SK-N-SH treated with all-trans-retinoic acid at 6 μM for 48 hours (cell line): ENCODE measurements at regions not wholly inside any gene's neighbourhood (a gene's known extent, or its start where the extent isn't known, plus 50 kb on each side); places are given as distances from the start of the nearest gene placed in this dataset.

Experiments
- ATAC-seq: fragments of 200-7000 bp; cut with Tn5 transposase; 3 replicates; pipeline ENCODE4 v1.9.1; 2020; ENCODE audit warnings: mild to moderate bottlenecking, moderate library complexity
- ARNTL ChIP-seq: fragments of 450-650 bp; formaldehyde crosslinking; IDR thresholded peaks from 2 replicates; pipeline ENCODE4 v1.5.0; 2020; ENCODE audit warnings: low read depth, mild to moderate bottlenecking, moderate library complexity, borderline replicate concordance
- CSDC2 ChIP-seq: fragments of 250-450 bp; sonication (Bioruptor Pico); IDR thresholded peaks from 2 replicates; pipeline ENCODE4 v1.5.0; 2020; ENCODE audit warnings: mild to moderate bottlenecking, moderate library complexity
- CSRNP3 ChIP-seq: fragments of 250-450 bp; sonication (Bioruptor Pico); IDR thresholded peaks from 2 replicates; pipeline ENCODE4 v1.5.1; 2021; ENCODE audit warnings: mild to moderate bottlenecking, moderate library complexity
- ESRRG ChIP-seq: fragments of 250-450 bp; sonication (Bioruptor Pico); IDR thresholded peaks from 2 replicates; pipeline ENCODE4 v1.6.1; 2021; ENCODE audit warnings: mild to moderate bottlenecking
- GLIS3 ChIP-seq: fragments of 250-450 bp; sonication (Bioruptor Pico); IDR thresholded peaks from 2 replicates; pipeline ENCODE4 v1.5.0; 2020; ENCODE audit warnings: mild to moderate bottlenecking, moderate library complexity
- ISL1 ChIP-seq: fragments of 250-450 bp; sonication (Bioruptor Pico); IDR thresholded peaks from 2 replicates; pipeline ENCODE4 v2.1.2; 2022; ENCODE audit warnings: mild to moderate bottlenecking, moderate library complexity
- OSR1 ChIP-seq: fragments of 250-450 bp; sonication (Bioruptor Pico); IDR thresholded peaks from 2 replicates; pipeline ENCODE4 v1.8.0; 2022; ENCODE audit warnings: moderate library complexity, mild to moderate bottlenecking, inconsistent platforms
- PATZ1 ChIP-seq: fragments of 250-450 bp; sonication (Bioruptor Pico); IDR thresholded peaks from 2 replicates; pipeline ENCODE4 v1.8.0; 2020; ENCODE audit warnings: mild to moderate bottlenecking, moderate library complexity, borderline replicate concordance
- PPARA ChIP-seq: fragments of 250-450 bp; sonication (Bioruptor Pico); IDR thresholded peaks from 2 replicates; pipeline ENCODE4 v1.5.0; 2020; ENCODE audit warnings: mild to moderate bottlenecking, borderline replicate concordance
- RARB ChIP-seq: fragments of 250-450 bp; sonication (Bioruptor Pico); IDR thresholded peaks from 2 replicates; pipeline ENCODE4 v1.8.0; 2021; ENCODE audit warnings: mild to moderate bottlenecking, moderate library complexity
- SNAI2 ChIP-seq: fragments of 250-450 bp; sonication (Bioruptor Pico); IDR thresholded peaks from 2 replicates; pipeline ENCODE4 v1.5.0; 2020; ENCODE audit warnings: mild to moderate bottlenecking, moderate library complexity
- TCF4 ChIP-seq: fragments of 250-450 bp; sonication (Bioruptor Pico); IDR thresholded peaks from 2 replicates; pipeline ENCODE4 v1.8.0; 2021; ENCODE audit warnings: mild to moderate bottlenecking, moderate library complexity, borderline replicate concordance
- ZC3H10 ChIP-seq: fragments of 250-450 bp; sonication (Bioruptor Pico); IDR thresholded peaks from 2 replicates; pipeline ENCODE4 v1.5.1; 2021; ENCODE audit warnings: mild to moderate bottlenecking, moderate library complexity
- ZFP3 ChIP-seq: fragments of 250-450 bp; sonication (Bioruptor Pico); IDR thresholded peaks from 2 replicates; pipeline ENCODE4 v1.5.0; 2020; ENCODE audit warnings: mild to moderate bottlenecking, moderate library complexity
- ZNF565 ChIP-seq: fragments of 450-650 bp; formaldehyde crosslinking; conservative IDR thresholded peaks from 2 replicates; pipeline ENCODE4 v1.5.0; 2020; ENCODE audit warnings: low read depth, mild to moderate bottlenecking, moderate library complexity
- ZNF8 ChIP-seq: fragments of 450-650 bp; formaldehyde crosslinking; IDR thresholded peaks from 2 replicates; pipeline ENCODE4 v1.5.0; 2020; ENCODE audit warnings: mild to moderate bottlenecking, moderate library complexity
- TF ChIP-seq, protein P1 (sequence below): fragments of 250-450 bp; sonication (Bioruptor Pico); IDR thresholded peaks from 2 replicates; pipeline ENCODE4 v1.5.0; 2020; ENCODE audit warnings: mild to moderate bottlenecking, moderate library complexity
- TF ChIP-seq, protein P2 (sequence below): fragments of 250-450 bp; sonication (Bioruptor Pico); IDR thresholded peaks from 2 replicates; pipeline ENCODE4 v1.8.0; 2021; ENCODE audit warnings: low read depth, mild to moderate bottlenecking, moderate library complexity, borderline replicate concordance

GRCh38 chrX:118167361-118167760 is 50.8 kb upstream of the KLHL13 start:
- TF ChIP-seq PATZ1 (CRISPR knock-in tag) = no peak
- TF ChIP-seq, protein P1, sequence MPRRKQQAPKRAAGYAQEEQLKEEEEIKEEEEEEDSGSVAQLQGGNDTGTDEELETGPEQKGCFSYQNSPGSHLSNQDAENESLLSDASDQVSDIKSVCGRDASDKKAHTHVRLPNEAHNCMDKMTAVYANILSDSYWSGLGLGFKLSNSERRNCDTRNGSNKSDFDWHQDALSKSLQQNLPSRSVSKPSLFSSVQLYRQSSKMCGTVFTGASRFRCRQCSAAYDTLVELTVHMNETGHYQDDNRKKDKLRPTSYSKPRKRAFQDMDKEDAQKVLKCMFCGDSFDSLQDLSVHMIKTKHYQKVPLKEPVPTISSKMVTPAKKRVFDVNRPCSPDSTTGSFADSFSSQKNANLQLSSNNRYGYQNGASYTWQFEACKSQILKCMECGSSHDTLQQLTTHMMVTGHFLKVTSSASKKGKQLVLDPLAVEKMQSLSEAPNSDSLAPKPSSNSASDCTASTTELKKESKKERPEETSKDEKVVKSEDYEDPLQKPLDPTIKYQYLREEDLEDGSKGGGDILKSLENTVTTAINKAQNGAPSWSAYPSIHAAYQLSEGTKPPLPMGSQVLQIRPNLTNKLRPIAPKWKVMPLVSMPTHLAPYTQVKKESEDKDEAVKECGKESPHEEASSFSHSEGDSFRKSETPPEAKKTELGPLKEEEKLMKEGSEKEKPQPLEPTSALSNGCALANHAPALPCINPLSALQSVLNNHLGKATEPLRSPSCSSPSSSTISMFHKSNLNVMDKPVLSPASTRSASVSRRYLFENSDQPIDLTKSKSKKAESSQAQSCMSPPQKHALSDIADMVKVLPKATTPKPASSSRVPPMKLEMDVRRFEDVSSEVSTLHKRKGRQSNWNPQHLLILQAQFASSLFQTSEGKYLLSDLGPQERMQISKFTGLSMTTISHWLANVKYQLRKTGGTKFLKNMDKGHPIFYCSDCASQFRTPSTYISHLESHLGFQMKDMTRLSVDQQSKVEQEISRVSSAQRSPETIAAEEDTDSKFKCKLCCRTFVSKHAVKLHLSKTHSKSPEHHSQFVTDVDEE (CRISPR knock-in tag) = no peak
- no peak for TF ChIP-seq SNAI2 (CRISPR knock-in tag)
- no peak for TF ChIP-seq ESRRG (CRISPR knock-in tag)
- TF ChIP-seq PPARA (CRISPR knock-in tag) = no peak
- no peak for TF ChIP-seq GLIS3 (CRISPR knock-in tag)
- no peak for TF ChIP-seq ZC3H10 (CRISPR knock-in tag)
- no peak for TF ChIP-seq ARNTL (CRISPR knock-in tag)
- no peak for TF ChIP-seq CSDC2 (CRISPR knock-in tag)
- no peak for TF ChIP-seq RARB (CRISPR knock-in tag)
- ATAC-seq = no peak

- TF ChIP-seq RARB (CRISPR knock-in tag) (no peak), PPARA (CRISPR knock-in tag) (no peak), ZFP3 (CRISPR knock-in tag) (no peak), TCF4 (CRISPR knock-in tag) (no peak), CSDC2 (CRISPR knock-in tag) (no peak), GLIS3 (CRISPR knock-in tag) (no peak), OSR1 (CRISPR knock-in tag) (no peak), SNAI2 (CRISPR knock-in tag) (no peak), CSRNP3 (CRISPR knock-in tag) (no peak), ESRRG (CRISPR knock-in tag) (no peak), ZC3H10 (CRISPR knock-in tag) (no peak), ISL1 (CRISPR knock-in tag) (no peak), ZNF565 (CRISPR knock-in tag) (no peak), ZNF8 (CRISPR knock-in tag) (no peak), PATZ1 (CRISPR knock-in tag) (no peak)
- TF ChIP-seq, protein P2, sequence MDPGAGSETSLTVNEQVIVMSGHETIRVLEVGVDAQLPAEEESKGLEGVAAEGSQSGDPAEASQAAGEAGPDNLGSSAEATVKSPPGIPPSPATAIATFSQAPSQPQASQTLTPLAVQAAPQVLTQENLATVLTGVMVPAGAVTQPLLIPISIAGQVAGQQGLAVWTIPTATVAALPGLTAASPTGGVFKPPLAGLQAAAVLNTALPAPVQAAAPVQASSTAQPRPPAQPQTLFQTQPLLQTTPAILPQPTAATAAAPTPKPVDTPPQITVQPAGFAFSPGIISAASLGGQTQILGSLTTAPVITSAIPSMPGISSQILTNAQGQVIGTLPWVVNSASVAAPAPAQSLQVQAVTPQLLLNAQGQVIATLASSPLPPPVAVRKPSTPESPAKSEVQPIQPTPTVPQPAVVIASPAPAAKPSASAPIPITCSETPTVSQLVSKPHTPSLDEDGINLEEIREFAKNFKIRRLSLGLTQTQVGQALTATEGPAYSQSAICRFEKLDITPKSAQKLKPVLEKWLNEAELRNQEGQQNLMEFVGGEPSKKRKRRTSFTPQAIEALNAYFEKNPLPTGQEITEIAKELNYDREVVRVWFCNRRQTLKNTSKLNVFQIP (CRISPR knock-in tag) = no peak
- TF ChIP-seq, protein P1 (CRISPR knock-in tag) = no peak
Observed at GRCh38 chrX:118171356-118171755, 54.7 kb upstream of the KLHL13 start.

More at GRCh38 chrX:118171356-118171755, 54.7 kb upstream of the KLHL13 start:
- ATAC-seq = no peak
